Colonic mucosa (tissue), 4 donors: ENCODE measurements at regions not wholly inside any gene's neighbourhood (a gene's known extent, or its start where the extent isn't known, plus 50 kb on each side); places are given as distances from the start of the nearest gene placed in this dataset.

ENCODE experiments used
- DNase-seq: peaks from one replicate; pipeline ENCODE4 v3.0.0-alpha.2; 2020
- H3K27ac ChIP-seq: fragments of 200-600 bp; one replicate; pipeline ENCODE4 v1.8.0; 2021
- H3K27me3 ChIP-seq: fragments of 200-600 bp; one replicate; pipeline ENCODE4 v1.8.0; 2021
- H3K36me3 ChIP-seq: fragments of 200-600 bp; one replicate; pipeline ENCODE4 v1.8.0; 2021
- H3K4me1 ChIP-seq: fragments of 200-600 bp; one replicate; pipeline ENCODE4 v1.8.0; 2021; ENCODE audit warnings: mild to moderate bottlenecking
- H3K4me3 ChIP-seq: fragments of 200-600 bp; one replicate; pipeline ENCODE4 v1.8.0; 2021
- H3K9ac ChIP-seq, 2 donors: one replicate each; pipeline ENCODE4 v1.7.0; 2013; ENCODE audit warnings: control low read depth in 2 of 2, low read depth in 2 of 2, low read length in 2 of 2
- H3K9me3 ChIP-seq: fragments of 200-600 bp; one replicate; pipeline ENCODE4 v1.8.0; 2021
- CTCF ChIP-seq: fragments of 200-600 bp; IDR thresholded peaks from one replicate; pipeline ENCODE4 v1.8.0; 2022; ENCODE audit warnings: antibody characterized with exemption, mild to moderate bottlenecking
- intact Hi-C: fragments of 100-400 bp; cut with DNase I; formaldehyde crosslinking; loops from one replicate; pipeline ENCODE4 v1.14.1; 2022
- donor health status: healthy.
- donor health status: DM: no; HTN: no; CAD: no.
- donor health status: DM: no; HTN: no; CAD: no.

GRCh38 chr5:96083361-96083881 is 121.8 kb upstream of the ELL2 start:
- H3K4me1 ChIP-seq = no peaks in the 10 kb centered on the region
- no peak overlapping the region for H3K27ac ChIP-seq
- DNase-seq = no peak
- intact Hi-C loops = no loop called here
- TF ChIP-seq CTCF = no peak
- H3K9ac ChIP-seq = no peak overlapping the region
- no peak overlapping the region for H3K4me3 ChIP-seq
- no peaks in the 10 kb centered on the region for H3K9me3 ChIP-seq
- H3K36me3 ChIP-seq = no peaks in the 10 kb centered on the region
- H3K27me3 ChIP-seq = no peaks in the 10 kb centered on the region

- TF ChIP-seq CTCF = no peak
- Histone ChIP-seq H3K9me3 (no peaks in the 10 kb centered on the region), H3K27ac (no peak overlapping the region), H3K4me1 (no peaks in the 10 kb centered on the region), H3K27me3 (no peaks in the 10 kb centered on the region), H3K4me3 (no peak overlapping the region), H3K36me3 (no peaks in the 10 kb centered on the region), H3K9ac (no peak overlapping the region)
- no peak for DNase-seq
- intact Hi-C loops = no loop called here
Observed at GRCh38 chr5:96081276-96081858, 119.7 kb upstream of the ELL2 start.

- H3K9me3 ChIP-seq = no peaks in the 10 kb centered on the region
- H3K4me3 ChIP-seq = no peak overlapping the region
- TF ChIP-seq CTCF = no peak
- DNase-seq = no peak
- H3K27me3 ChIP-seq = no peaks in the 10 kb centered on the region
- H3K27ac ChIP-seq = no peak overlapping the region
- H3K9ac ChIP-seq = no peak overlapping the region
- no peaks in the 10 kb centered on the region for H3K4me1 ChIP-seq
- no peaks in the 10 kb centered on the region for H3K36me3 ChIP-seq
- intact Hi-C loops = no loop called here
Observed at GRCh38 chr5:96080557-96080956, 118.9 kb upstream of the ELL2 start.

- no peaks in the 10 kb centered on the region for H3K27me3 ChIP-seq
- H3K9ac ChIP-seq = no peak overlapping the region
- H3K4me1 ChIP-seq = no peaks in the 10 kb centered on the region
- H3K36me3 ChIP-seq = no peaks in the 10 kb centered on the region
- no peaks in the 10 kb centered on the region for H3K9me3 ChIP-seq
- no peak for DNase-seq
- no peak overlapping the region for H3K27ac ChIP-seq
- no peak for TF ChIP-seq CTCF
- H3K4me3 ChIP-seq = no peak overlapping the region
- intact Hi-C loops = no loop called here
Observed at GRCh38 chr5:96079962-96080361, 118.3 kb upstream of the ELL2 start.

GRCh38 chr5:96079075-96079474 is 117.4 kb upstream of the ELL2 start:
- Histone ChIP-seq H3K9ac (no peak overlapping the region), H3K27me3 (no peaks in the 10 kb centered on the region), H3K4me3 (no peak overlapping the region), H3K9me3 (no peaks in the 10 kb centered on the region), H3K36me3 (no peaks in the 10 kb centered on the region), H3K27ac (no peak overlapping the region), H3K4me1 (no peaks in the 10 kb centered on the region)
- no peak for TF ChIP-seq CTCF
- intact Hi-C loops = no loop called here
- no peak for DNase-seq
